Smooth muscle cell (in vitro differentiated cells): ENCODE measurements at regions not wholly inside any gene's neighbourhood (a gene's known extent, or its start where the extent isn't known, plus 50 kb on each side); places are given as distances from the start of the nearest gene placed in this dataset.

Experiments used
- DNase-seq: peaks from one replicate; lab custom pipeline; 2025; ENCODE audit not compliant: unreplicated experiment; lab: John Stamatoyannopoulos, UW
- H2AFZ ChIP-seq: fragments of 200-600 bp; sonication (generic); 2 replicates; pipeline ENCODE4 v1.6.0; 2016; ENCODE audit warnings: antibody characterized with exemption, low read depth, mild to moderate bottlenecking
- H3F3A ChIP-seq: fragments of 200-600 bp; sonication (generic); 2 replicates; pipeline ENCODE4 v1.6.0; 2017; ENCODE audit warnings: antibody characterized with exemption, low read depth
- H3K27ac ChIP-seq: fragments of 200-600 bp; sonication (generic); 2 replicates; pipeline ENCODE4 v1.5.1; 2016; ENCODE audit warnings: low read depth, mild to moderate bottlenecking
- H3K27me3 ChIP-seq: fragments of 200-600 bp; sonication (generic); 2 replicates; pipeline ENCODE4 v1.6.1; 2016; ENCODE audit warnings: low read depth, mild to moderate bottlenecking
- H3K36me3 ChIP-seq: fragments of 200-600 bp; sonication (generic); 2 replicates; pipeline ENCODE4 v1.5.1; 2016; ENCODE audit warnings: low read depth
- H3K4me1 ChIP-seq: fragments of 200-600 bp; sonication (generic); 2 replicates; pipeline ENCODE4 v1.5.1; 2016; ENCODE audit warnings: low read depth
- H3K4me2 ChIP-seq: fragments of 200-600 bp; sonication (generic); 2 replicates; pipeline ENCODE4 v1.6.0; 2016; ENCODE audit warnings: mild to moderate bottlenecking
- H3K4me3 ChIP-seq: fragments of 200-600 bp; sonication (generic); 2 replicates; pipeline ENCODE4 v1.5.1; 2016; ENCODE audit warnings: mild to moderate bottlenecking
- H3K79me2 ChIP-seq: fragments of 200-600 bp; sonication (generic); 2 replicates; pipeline ENCODE4 v1.6.0; 2016; ENCODE audit warnings: low read depth, mild to moderate bottlenecking
- H3K9ac ChIP-seq: fragments of 200-600 bp; sonication (generic); 2 replicates; pipeline ENCODE4 v1.6.0; 2016; ENCODE audit warnings: low read depth
- H3K9me3 ChIP-seq: fragments of 200-600 bp; sonication (generic); replicated peaks from 2 replicates; pipeline ENCODE4 v1.5.1; 2016; ENCODE audit warnings: low read depth
- H4K20me1 ChIP-seq: fragments of 200-600 bp; sonication (generic); 2 replicates; pipeline ENCODE4 v1.6.0; 2016; ENCODE audit warnings: low read depth
- whole genome bisulfite sequencing: methylation state at CpG from one replicate; pipeline ENCODE4 v1.1.7; 2016; ENCODE audit warnings: low lambda C conversion rate; 5-methylcytosine and 5-hydroxymethylcytosine counted together
- TF ChIP-seq, protein P1 (sequence below): fragments of 200-600 bp; sonication (generic); IDR thresholded peaks from 2 replicates; pipeline ENCODE4 v1.5.1; 2017; ENCODE audit warnings: borderline replicate concordance, mild to moderate bottlenecking, antibody characterized with exemption; ENCODE audit not compliant: insufficient read depth, poor library complexity, severe bottlenecking

DNA sequence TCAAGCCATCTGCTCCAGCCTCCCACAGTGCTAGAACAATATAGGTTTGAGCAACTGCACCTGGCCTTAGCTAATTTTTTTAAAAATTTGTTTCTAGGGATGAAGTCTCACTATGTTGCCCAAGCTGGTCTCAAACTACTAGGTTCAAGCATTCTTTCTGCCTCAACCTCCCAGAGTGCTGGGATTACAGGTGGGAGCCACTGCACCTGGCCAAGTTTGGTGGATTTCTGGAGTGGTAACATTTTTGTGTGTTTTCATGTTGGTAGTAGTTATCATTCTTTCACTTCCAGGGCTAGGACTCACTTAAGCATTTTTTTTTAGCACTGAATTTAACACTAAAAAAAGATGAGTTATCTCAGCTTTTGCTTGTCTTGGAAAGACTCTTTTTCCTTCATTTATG, 328.0 kb upstream of the RGS6 start:
- Histone ChIP-seq H3K4me2 (no peak overlapping the region), H3K79me2 (peaks cover 87% of the 10 kb centered on the region), H3K27me3 (no peaks in the 10 kb centered on the region), H3F3A (no peaks in the 10 kb centered on the region), H3K9ac (no peak overlapping the region), H3K4me1 (peaks cover 2% of the 10 kb centered on the region), H3K36me3 (peaks cover 15% of the 10 kb centered on the region), H2AFZ (no peak overlapping the region), H4K20me1 (peaks cover 23% of the 10 kb centered on the region), H3K27ac (no peak overlapping the region), H3K9me3 (peaks cover 6% of the 10 kb centered on the region), H3K4me3 (no peak overlapping the region)
- no peak for DNase-seq
- TF ChIP-seq, protein P1, sequence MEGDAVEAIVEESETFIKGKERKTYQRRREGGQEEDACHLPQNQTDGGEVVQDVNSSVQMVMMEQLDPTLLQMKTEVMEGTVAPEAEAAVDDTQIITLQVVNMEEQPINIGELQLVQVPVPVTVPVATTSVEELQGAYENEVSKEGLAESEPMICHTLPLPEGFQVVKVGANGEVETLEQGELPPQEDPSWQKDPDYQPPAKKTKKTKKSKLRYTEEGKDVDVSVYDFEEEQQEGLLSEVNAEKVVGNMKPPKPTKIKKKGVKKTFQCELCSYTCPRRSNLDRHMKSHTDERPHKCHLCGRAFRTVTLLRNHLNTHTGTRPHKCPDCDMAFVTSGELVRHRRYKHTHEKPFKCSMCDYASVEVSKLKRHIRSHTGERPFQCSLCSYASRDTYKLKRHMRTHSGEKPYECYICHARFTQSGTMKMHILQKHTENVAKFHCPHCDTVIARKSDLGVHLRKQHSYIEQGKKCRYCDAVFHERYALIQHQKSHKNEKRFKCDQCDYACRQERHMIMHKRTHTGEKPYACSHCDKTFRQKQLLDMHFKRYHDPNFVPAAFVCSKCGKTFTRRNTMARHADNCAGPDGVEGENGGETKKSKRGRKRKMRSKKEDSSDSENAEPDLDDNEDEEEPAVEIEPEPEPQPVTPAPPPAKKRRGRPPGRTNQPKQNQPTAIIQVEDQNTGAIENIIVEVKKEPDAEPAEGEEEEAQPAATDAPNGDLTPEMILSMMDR: no peak

DNA sequence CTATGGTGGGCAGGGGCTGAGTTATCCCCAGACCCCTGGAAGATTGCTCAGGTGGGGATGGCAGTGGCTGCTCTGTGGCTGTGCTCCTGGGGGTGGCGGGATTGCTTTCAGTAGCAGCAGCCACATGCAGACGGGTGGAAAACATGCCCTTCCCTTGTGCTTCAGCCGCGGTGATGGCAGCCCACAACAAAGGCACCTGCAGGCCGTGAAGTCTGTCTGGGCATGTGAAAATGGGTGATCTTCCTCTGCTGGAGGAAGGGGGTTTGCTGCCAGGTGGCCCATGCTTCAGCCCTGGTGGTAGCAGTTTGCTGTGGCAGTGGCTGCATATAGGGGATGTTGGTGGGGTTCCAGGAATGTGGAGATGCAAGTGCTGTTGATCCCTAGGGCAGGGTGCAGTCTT, 326.2 kb upstream of the RGS6 start:
- H3K4me1 ChIP-seq: peaks cover 2% of the 10 kb centered on the region
- H3K9ac ChIP-seq: no peak overlapping the region
- peaks cover 33% of the 10 kb centered on the region for H4K20me1 ChIP-seq
- no peak for DNase-seq
- TF ChIP-seq, protein P1: no peak
- 98% methylated on average over 5 of the region's 5 CpGs for WGBS
- no peaks in the 10 kb centered on the region for H3K27me3 ChIP-seq
- H3K4me3 ChIP-seq: no peak overlapping the region
- no peak overlapping the region for H3K4me2 ChIP-seq
- H3K9me3 ChIP-seq: no peaks in the 10 kb centered on the region
- H2AFZ ChIP-seq: no peak overlapping the region
- H3K36me3 ChIP-seq: no peaks in the 10 kb centered on the region
- no peak overlapping the region for H3K27ac ChIP-seq
- peaks cover 90% of the 10 kb centered on the region for H3K79me2 ChIP-seq
- H3F3A ChIP-seq: peaks cover 5% of the 10 kb centered on the region

DNA sequence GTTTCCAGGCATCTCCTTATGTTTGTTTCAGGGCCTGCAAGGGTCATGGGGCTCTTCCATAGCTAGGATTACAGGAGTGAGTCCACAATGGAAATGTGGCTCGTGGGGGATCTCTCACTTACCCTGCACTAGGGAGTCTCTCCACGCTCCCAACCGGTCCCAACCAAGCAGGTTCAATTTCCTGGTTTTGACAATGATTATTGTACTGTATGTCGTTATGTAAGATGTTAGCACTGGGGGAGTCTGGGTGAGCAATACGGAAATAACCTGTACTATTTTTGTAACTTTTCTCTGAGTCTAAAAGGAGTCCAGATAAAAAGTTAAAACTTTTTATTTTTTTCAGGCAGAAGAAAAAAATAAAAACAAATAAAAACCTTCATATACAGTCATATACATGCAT, 325.7 kb upstream of the RGS6 start:
- WGBS: 92% methylated on average over 5 of the region's 5 CpGs
- H2AFZ ChIP-seq: no peak overlapping the region
- no peak overlapping the region for H3K4me2 ChIP-seq
- peaks cover 86% of the 10 kb centered on the region for H3K79me2 ChIP-seq
- no peak for DNase-seq
- no peak overlapping the region for H3K9ac ChIP-seq
- H3K36me3 ChIP-seq: no peaks in the 10 kb centered on the region
- peaks cover 5% of the 10 kb centered on the region for H3F3A ChIP-seq
- H3K4me3 ChIP-seq: no peak overlapping the region
- H3K9me3 ChIP-seq: no peaks in the 10 kb centered on the region
- H4K20me1 ChIP-seq: peaks cover 35% of the 10 kb centered on the region
- no peaks in the 10 kb centered on the region for H3K27me3 ChIP-seq
- no peak overlapping the region for H3K27ac ChIP-seq
- TF ChIP-seq, protein P1: no peak
- H3K4me1 ChIP-seq: peaks cover 2% of the 10 kb centered on the region

DNA sequence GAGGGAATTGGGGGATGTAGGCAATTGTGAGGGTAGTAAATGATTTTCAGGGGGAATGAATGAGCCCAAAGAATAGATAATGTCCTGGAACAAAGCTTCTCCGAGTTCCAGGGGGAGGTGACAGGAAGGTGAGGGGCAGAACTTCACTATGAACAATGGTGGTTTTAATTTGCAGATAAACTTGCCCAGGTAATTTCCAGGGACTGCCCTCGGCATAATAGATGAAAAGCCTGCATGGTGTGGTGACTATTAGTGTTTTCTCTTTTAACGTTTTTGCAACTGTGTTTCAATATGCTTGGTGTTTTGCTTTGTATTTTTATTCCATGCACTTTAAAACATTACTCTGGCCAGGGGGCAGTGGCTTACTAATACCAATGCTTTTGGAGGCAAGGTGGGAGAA, 325.2 kb upstream of the RGS6 start:
- Histone ChIP-seq H3K9me3 (no peaks in the 10 kb centered on the region), H3K4me2 (no peak overlapping the region), H3K27ac (no peak overlapping the region), H3K36me3 (no peaks in the 10 kb centered on the region), H3K79me2 (peaks cover 86% of the 10 kb centered on the region), H3K9ac (no peak overlapping the region), H2AFZ (no peak overlapping the region), H4K20me1 (peaks cover 36% of the 10 kb centered on the region), H3F3A (peaks cover 5% of the 10 kb centered on the region), H3K27me3 (no peaks in the 10 kb centered on the region), H3K4me3 (no peak overlapping the region), H3K4me1 (peaks cover 2% of the 10 kb centered on the region)
- no peak for DNase-seq
- TF ChIP-seq, protein P1: no peak
- 81% methylated on average over 3 of the region's 3 CpGs for WGBS
